Lung (tissue), 11 donors: ENCODE measurements at regions not wholly inside any gene's neighbourhood (a gene's known extent, or its start where the extent isn't known, plus 50 kb on each side); places are given as distances from the start of the nearest gene placed in this dataset.

Source experiments
- ATAC-seq: fragments of 200-7000 bp; cut with Tn5 transposase; one replicate; pipeline ENCODE4 v1.9.1; 2020; ENCODE audit warnings: moderate number of reproducible peaks; ENCODE audit not compliant: insufficient read depth, low FRiP score
- DNase-seq, 3 donors: peaks; one replicate each; pipeline ENCODE4 v3.0.0-alpha.2; 2013 to 2017
- H3K27ac ChIP-seq, 2 donors: one replicate each; pipeline ENCODE4 v1.5.1; 2013; ENCODE audit warnings: mild to moderate bottlenecking in 2 of 2, moderate library complexity in 2 of 2, control low read depth in 1 of 2, inconsistent platforms in 1 of 2, low read depth in 1 of 2, low read length in 1 of 2
- H3K27me3 ChIP-seq, 3 donors: one replicate each; pipeline ENCODE4 v1.5.1; 2013; ENCODE audit warnings: low read length in 2 of 3; ENCODE audit not compliant: control insufficient read depth in 3 of 3, insufficient read depth in 3 of 3
- H3K36me3 ChIP-seq, 4 donors: one replicate each; pipeline ENCODE4 v1.5.1; 2013; ENCODE audit warnings: low read length in 4 of 4, mild to moderate bottlenecking in 1 of 4, moderate library complexity in 1 of 4; ENCODE audit not compliant: control insufficient read depth in 4 of 4, insufficient read depth in 4 of 4
- H3K4me1 ChIP-seq, 5 donors: one replicate each; pipeline ENCODE4 v1.5.1; 2013; ENCODE audit warnings: low read length in 5 of 5, mild to moderate bottlenecking in 2 of 5, moderate library complexity in 1 of 5; ENCODE audit not compliant: control insufficient read depth in 5 of 5, insufficient read depth in 5 of 5
- H3K4me3 ChIP-seq: one replicate; pipeline ENCODE4 v1.5.1; 2013; ENCODE audit warnings: mild to moderate bottlenecking, control low read depth, moderate library complexity
- H3K9ac ChIP-seq, 2 donors: one replicate each; pipeline ENCODE4 v1.5.1; 2013; ENCODE audit warnings: low read length in 2 of 2, control low read depth in 1 of 2; ENCODE audit not compliant: insufficient read depth in 1 of 2
- H3K9me3 ChIP-seq, 4 donors: one replicate each; pipeline ENCODE4 v1.5.1; 2013; ENCODE audit warnings: low read length in 3 of 4, mild to moderate bottlenecking in 1 of 4, moderate library complexity in 1 of 4; ENCODE audit not compliant: control insufficient read depth in 4 of 4, insufficient read depth in 3 of 4
- WGBS, 2 donors: extraction: QIAGEN DNeasy Blood & Tissue Kit; methylation state at CpG; one replicate each; pipeline ENCODE4 v1.1.7; 2013; 5-methylcytosine and 5-hydroxymethylcytosine counted together
- TF ChIP-seq, protein P1 (sequence below): IDR thresholded peaks from 2 replicates; pipeline ENCODE4 v1.5.1; 2012; ENCODE audit warnings: mild to moderate bottlenecking; ENCODE audit errors: control extremely low read depth, extremely low read depth
- donor health status: control.
- donor health status: control.
- donor health status: Bipolar disorder and iron deficiency.
- donor health status: healthy.
- donor health status: DM: yes; HTN: yes; CAD: no.

DNA sequence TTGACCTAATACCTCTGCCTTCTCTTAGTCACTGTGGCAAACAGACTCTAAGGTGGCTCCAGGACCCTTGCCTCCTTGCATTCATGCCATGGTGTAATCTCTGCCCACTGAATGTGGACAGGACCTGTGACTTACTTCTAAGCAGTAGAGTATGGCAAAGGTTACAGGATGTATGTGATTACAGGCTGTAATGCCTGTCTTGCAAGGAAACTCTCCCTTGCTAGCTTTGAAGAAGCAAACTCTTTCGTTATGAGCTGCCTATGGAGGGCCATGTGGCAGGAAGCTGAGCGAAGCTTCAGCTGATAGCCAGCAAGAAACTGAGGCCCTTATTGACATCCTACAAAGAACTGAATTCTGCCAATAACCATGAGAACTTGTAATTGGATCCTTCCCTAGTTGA lies 103.3 kb upstream of the HMHB1 start:
- H3K4me3 ChIP-seq: no peak overlapping the region
- H3K36me3 ChIP-seq: no peaks in the 10 kb centered on the region
- no peaks in the 10 kb centered on the region for H3K9me3 ChIP-seq
- TF ChIP-seq, protein P1, sequence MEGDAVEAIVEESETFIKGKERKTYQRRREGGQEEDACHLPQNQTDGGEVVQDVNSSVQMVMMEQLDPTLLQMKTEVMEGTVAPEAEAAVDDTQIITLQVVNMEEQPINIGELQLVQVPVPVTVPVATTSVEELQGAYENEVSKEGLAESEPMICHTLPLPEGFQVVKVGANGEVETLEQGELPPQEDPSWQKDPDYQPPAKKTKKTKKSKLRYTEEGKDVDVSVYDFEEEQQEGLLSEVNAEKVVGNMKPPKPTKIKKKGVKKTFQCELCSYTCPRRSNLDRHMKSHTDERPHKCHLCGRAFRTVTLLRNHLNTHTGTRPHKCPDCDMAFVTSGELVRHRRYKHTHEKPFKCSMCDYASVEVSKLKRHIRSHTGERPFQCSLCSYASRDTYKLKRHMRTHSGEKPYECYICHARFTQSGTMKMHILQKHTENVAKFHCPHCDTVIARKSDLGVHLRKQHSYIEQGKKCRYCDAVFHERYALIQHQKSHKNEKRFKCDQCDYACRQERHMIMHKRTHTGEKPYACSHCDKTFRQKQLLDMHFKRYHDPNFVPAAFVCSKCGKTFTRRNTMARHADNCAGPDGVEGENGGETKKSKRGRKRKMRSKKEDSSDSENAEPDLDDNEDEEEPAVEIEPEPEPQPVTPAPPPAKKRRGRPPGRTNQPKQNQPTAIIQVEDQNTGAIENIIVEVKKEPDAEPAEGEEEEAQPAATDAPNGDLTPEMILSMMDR: no peak
- ATAC-seq (no peak), DNase-seq (no peak)
- H3K9ac ChIP-seq: no peak overlapping the region
- WGBS, 2 donors: 87 to 91% methylated on average over 2 of the region's 2 CpGs
- no peaks in the 10 kb centered on the region for H3K27me3 ChIP-seq
- peaks cover 0 to 11% (median 8%) of the 10 kb centered on the region in 5 donors for H3K4me1 ChIP-seq
- H3K27ac ChIP-seq: no peak overlapping the region

DNA sequence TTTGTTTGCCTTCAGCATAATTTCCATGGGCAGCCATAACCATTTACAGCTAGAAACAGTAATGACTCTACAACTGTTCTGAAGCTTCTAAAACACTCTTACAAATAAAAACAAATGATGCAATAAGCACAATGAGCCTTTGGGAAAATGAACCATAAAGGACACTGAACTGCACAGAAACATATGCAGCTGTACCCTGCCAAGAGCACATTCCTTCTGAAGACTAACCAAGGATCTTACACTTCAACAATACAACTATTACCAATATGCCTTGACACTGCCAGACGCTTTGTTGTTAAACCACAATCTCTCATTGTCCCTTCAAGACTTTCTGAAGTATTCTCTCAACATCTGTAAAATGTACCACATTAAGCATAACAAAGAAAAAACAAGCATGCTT lies 104.2 kb upstream of the HMHB1 start:
- ATAC-seq (no peak), DNase-seq (peak; percentile 44 to 90 (median 82))
- TF ChIP-seq, protein P1: no peak
- H3K27ac ChIP-seq: no peak overlapping the region
- no peaks in the 10 kb centered on the region for H3K36me3 ChIP-seq
- H3K9me3 ChIP-seq: no peaks in the 10 kb centered on the region
- WGBS, 2 donors: 38 to 87% methylated on average over 1 of the region's 1 CpG
- no peaks in the 10 kb centered on the region for H3K27me3 ChIP-seq
- no peak overlapping the region for H3K9ac ChIP-seq
- no peak overlapping the region for H3K4me3 ChIP-seq
- H3K4me1 ChIP-seq: peaks cover 0 to 4% (median under 1%) of the 10 kb centered on the region in 5 donors

DNA sequence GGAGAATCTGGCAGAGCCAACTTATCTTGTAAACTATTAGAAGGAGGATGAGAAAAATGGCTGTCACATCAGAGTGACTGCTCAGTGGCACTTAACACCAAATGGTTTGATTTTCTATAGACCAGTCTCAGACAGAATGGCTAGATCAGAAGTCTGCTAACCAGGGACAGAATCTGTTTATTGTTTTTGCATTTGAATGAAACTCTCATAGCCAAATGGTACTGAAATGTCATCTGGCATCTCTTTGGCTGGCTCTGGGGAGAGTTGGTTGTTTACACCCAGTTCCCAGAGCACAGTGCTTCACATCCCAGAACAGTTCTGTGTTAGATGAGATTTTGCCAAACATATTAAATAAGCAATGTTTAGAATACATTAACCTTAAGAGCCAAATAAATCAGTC lies 106.6 kb upstream of the HMHB1 start:
- ATAC-seq: no peak
- TF ChIP-seq, protein P1: no peak
- H3K4me1 ChIP-seq: peaks cover 0 to 4% (median 0%) of the 10 kb centered on the region in 5 donors
- no peak for DNase-seq
- H3K9me3 ChIP-seq: no peaks in the 10 kb centered on the region
- no peak overlapping the region for H3K9ac ChIP-seq
- H3K27me3 ChIP-seq: no peaks in the 10 kb centered on the region
- no peak overlapping the region for H3K27ac ChIP-seq
- no peak overlapping the region for H3K4me3 ChIP-seq
- no peaks in the 10 kb centered on the region for H3K36me3 ChIP-seq

DNA sequence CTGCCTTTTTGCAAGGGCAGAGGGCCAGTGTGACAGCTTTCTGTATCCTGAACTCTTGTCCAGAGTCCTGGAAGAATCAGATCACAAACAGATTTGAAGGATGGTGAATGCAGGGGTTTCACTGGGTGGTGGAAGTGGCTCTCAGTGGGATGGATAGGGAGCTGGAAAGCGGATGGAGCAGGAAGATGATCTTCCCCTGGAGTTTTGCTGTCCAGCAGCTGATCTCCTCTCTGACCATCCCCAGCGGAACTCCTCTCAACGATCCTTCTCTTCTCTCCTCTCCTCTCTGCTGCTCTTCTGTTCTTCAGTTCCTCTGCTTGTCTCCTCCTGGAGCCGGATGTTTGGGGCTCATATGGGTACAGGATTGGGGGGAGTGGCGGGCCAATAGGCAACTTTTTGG lies 108.3 kb upstream of the HMHB1 start:
- no peak for DNase-seq
- Histone ChIP-seq H3K36me3 (no peaks in the 10 kb centered on the region), H3K9me3 (no peaks in the 10 kb centered on the region), H3K27me3 (no peaks in the 10 kb centered on the region), H3K4me1 (peaks cover 0 to 4% (median 0%) of the 10 kb centered on the region in 5 donors), H3K27ac (no peak overlapping the region), H3K4me3 (no peak overlapping the region), H3K9ac (no peak overlapping the region)
- TF ChIP-seq, protein P1: no peak
- 86 to 95% methylated on average over 5 of the region's 5 CpGs for WGBS, 2 donors
- no peak for ATAC-seq
